IMR-90 (cell line): ENCODE measurements at regions not wholly inside any gene's neighbourhood (a gene's known extent, or its start where the extent isn't known, plus 50 kb on each side); places are given as distances from the start of the nearest gene placed in this dataset.

Experiments used
- ATAC-seq: fragments of 200-7000 bp; cut with Tn5 transposase; 2 replicates; pipeline ENCODE4 v1.9.1; 2020; ENCODE audit warnings: low read depth, mild to moderate bottlenecking, moderate library complexity
- BruUV-seq: library from RNA; stranded (reverse); fragments of 400-500 nt; replicated peaks from 2 replicates; lab custom pipeline; 2021; lab: Mats Ljungman, UMichigan
- CTCF ChIA-PET: fragments of 300-600 bp; formaldehyde crosslinking; extraction: SDS; loops from one replicate; lab custom pipeline; 2021; ENCODE audit warnings: antibody characterized with exemption; lab: Yijun Ruan, JAX
- POLR2A ChIA-PET: fragments of 300-600 bp; sonication (Branson Sonifier 250); formaldehyde crosslinking; loops from one replicate; lab custom pipeline; 2022; ENCODE audit warnings: antibody characterized with exemption; ENCODE audit not compliant: unreplicated experiment; lab: Charles Lee
- DNase-seq: peaks from one replicate; pipeline ENCODE4 v3.0.0; 2013
- H2AFZ ChIP-seq: replicated peaks from 2 replicates; pipeline ENCODE3; 2013; ENCODE audit warnings: low read length, mild to moderate bottlenecking; ENCODE audit not compliant: poor library complexity
- H2AK5ac ChIP-seq: 2 replicates; pipeline ENCODE4 v1.6.1; 2013; ENCODE audit warnings: low read depth, low read length, inconsistent platforms
- H2AK9ac ChIP-seq: replicated peaks from 2 replicates; pipeline ENCODE3; 2013; ENCODE audit warnings: mild to moderate bottlenecking, low read depth, low read length, moderate library complexity; ENCODE audit not compliant: poor library complexity
- H2BK120ac ChIP-seq: 2 replicates; pipeline ENCODE4 v1.6.1; 2013; ENCODE audit warnings: low read depth, low read length, inconsistent platforms
- H2BK15ac ChIP-seq: 3 replicates; pipeline ENCODE4 v1.6.1; 2013; ENCODE audit warnings: low read depth, low read length, inconsistent platforms
- H2BK20ac ChIP-seq: 2 replicates; pipeline ENCODE4 v1.6.1; 2013; ENCODE audit warnings: low read depth, mild to moderate bottlenecking, inconsistent platforms, low read length, moderate library complexity
- H2BK5ac ChIP-seq: 2 replicates; pipeline ENCODE4 v1.6.1; 2013; ENCODE audit warnings: mild to moderate bottlenecking, low read depth, low read length, inconsistent platforms; ENCODE audit not compliant: poor library complexity, severe bottlenecking
- H3K14ac ChIP-seq: replicated peaks from 2 replicates; pipeline ENCODE4 v1.6.1; 2013; ENCODE audit warnings: low read depth, low read length, inconsistent platforms
- H3K18ac ChIP-seq: 2 replicates; pipeline ENCODE4 v1.6.1; 2013; ENCODE audit warnings: low read depth, low read length, control low read depth
- H3K23ac ChIP-seq: 2 replicates; pipeline ENCODE4 v1.6.1; 2013; ENCODE audit warnings: low read depth, low read length, inconsistent platforms
- H3K27ac ChIP-seq: 2 replicates; pipeline ENCODE4 v1.5.1; 2013; ENCODE audit warnings: mild to moderate bottlenecking, control low read depth, low read length; ENCODE audit not compliant: insufficient read depth
- H3K27me3 ChIP-seq: 2 replicates; pipeline ENCODE4 v1.6.1; 2013; ENCODE audit warnings: low read length; ENCODE audit not compliant: control insufficient read depth, insufficient read depth
- H3K36me3 ChIP-seq: 2 replicates; pipeline ENCODE4 v1.6.1; 2013; ENCODE audit warnings: low read length, mixed read lengths; ENCODE audit not compliant: control insufficient read depth, insufficient read depth
- H3K4ac ChIP-seq: 2 replicates; pipeline ENCODE4 v1.6.1; 2013; ENCODE audit warnings: low read depth, low read length, inconsistent platforms
- H3K4me1 ChIP-seq: 2 replicates; pipeline ENCODE4 v1.6.1; 2013; ENCODE audit warnings: low read length, mixed read lengths; ENCODE audit not compliant: control insufficient read depth, insufficient read depth
- H3K4me2 ChIP-seq: 2 replicates; pipeline ENCODE4 v1.6.1; 2013; ENCODE audit warnings: low read depth, mild to moderate bottlenecking, control low read depth, low read length, moderate library complexity
- H3K4me3 ChIP-seq: 2 replicates; pipeline ENCODE4 v1.5.1; 2013; ENCODE audit warnings: low read depth, mild to moderate bottlenecking, control low read depth, low read length, moderate library complexity; ENCODE audit not compliant: insufficient read depth
- H3K56ac ChIP-seq: 2 replicates; pipeline ENCODE4 v1.6.1; 2013; ENCODE audit warnings: low read length, inconsistent platforms; ENCODE audit not compliant: insufficient read depth; ENCODE audit errors: extremely low read depth
- H3K79me1 ChIP-seq, 2 experiments: 2 replicates each; pipeline ENCODE4 v1.6.1; 2013; ENCODE audit warnings: low read length in 2 of 2, inconsistent platforms in 1 of 2, low read depth in 1 of 2
- H3K9ac ChIP-seq: 2 replicates; pipeline ENCODE4 v1.6.1; 2013; ENCODE audit warnings: low read depth, low read length, control low read depth
- H3K9me1 ChIP-seq: 2 replicates; pipeline ENCODE4 v1.6.1; 2013; ENCODE audit warnings: low read length, inconsistent platforms; ENCODE audit not compliant: insufficient read depth
- H3K9me3 ChIP-seq: 2 replicates; pipeline ENCODE4 v1.6.1; 2013; ENCODE audit warnings: low read length; ENCODE audit not compliant: control insufficient read depth, insufficient read depth
- H4K20me1 ChIP-seq: 2 replicates; pipeline ENCODE4 v1.6.1; 2013; ENCODE audit warnings: low read length, inconsistent platforms; ENCODE audit not compliant: insufficient read depth
- H4K5ac ChIP-seq: 2 replicates; pipeline ENCODE4 v1.6.1; 2013; ENCODE audit warnings: mild to moderate bottlenecking, low read depth, low read length, control low read depth
- H4K8ac ChIP-seq, 2 experiments: 2 replicates each; pipeline ENCODE4 v1.6.1; 2013; ENCODE audit warnings: low read depth in 2 of 2, low read length in 2 of 2, control low read depth in 1 of 2, inconsistent platforms in 1 of 2
- H4K91ac ChIP-seq: 2 replicates; pipeline ENCODE4 v1.6.1; 2013; ENCODE audit warnings: low read depth, low read length, inconsistent platforms; ENCODE audit not compliant: insufficient read depth
- BHLHE40 ChIP-seq: fragments of 150-350 bp; IDR thresholded peaks from 2 replicates; pipeline ENCODE4 v1.6.1; 2016; ENCODE audit warnings: mild to moderate bottlenecking, low read depth, low read length
- CEBPB ChIP-seq: IDR thresholded peaks from 2 replicates; pipeline ENCODE4 v1.6.1; 2012; ENCODE audit warnings: low read depth, low read length, improper control_type of control experiment
- CHD1 ChIP-seq: IDR thresholded peaks from 2 replicates; pipeline ENCODE4 v1.6.1; 2012; ENCODE audit warnings: low read depth, low read length, improper control_type of control experiment
- FOS ChIP-seq: fragments of 150-350 bp; IDR thresholded peaks from 2 replicates; pipeline ENCODE4 v1.6.1; 2016; ENCODE audit warnings: low read depth, low read length
- MXI1 ChIP-seq: IDR thresholded peaks from 2 replicates; pipeline ENCODE4 v1.6.1; 2012; ENCODE audit warnings: low read depth, mild to moderate bottlenecking, low read length, moderate library complexity, borderline replicate concordance
- NFE2L2 ChIP-seq: fragments of 150-350 bp; IDR thresholded peaks from 2 replicates; pipeline ENCODE4 v1.6.1; 2016; ENCODE audit warnings: low read depth, mild to moderate bottlenecking, low read length
- POLR2A ChIP-seq: IDR thresholded peaks from 2 replicates; pipeline ENCODE4 v1.6.1; 2012; ENCODE audit warnings: mild to moderate bottlenecking, low read depth, low read length
- RAD21 ChIP-seq: IDR thresholded peaks from 2 replicates; pipeline ENCODE4 v1.6.1; 2012; ENCODE audit warnings: low read length, improper control_type of control experiment
- RCOR1 ChIP-seq: IDR thresholded peaks from 2 replicates; pipeline ENCODE4 v1.6.1; 2012; ENCODE audit warnings: mild to moderate bottlenecking, low read length, improper control_type of control experiment; ENCODE audit not compliant: insufficient replicate concordance
- RFX5 ChIP-seq: IDR thresholded peaks from 2 replicates; pipeline ENCODE4 v1.8.0; 2012; ENCODE audit warnings: low read depth, mild to moderate bottlenecking, low read length, moderate library complexity
- SMC3 ChIP-seq: fragments of 150-350 bp; IDR thresholded peaks from 2 replicates; pipeline ENCODE4 v1.6.1; 2016; ENCODE audit warnings: low read depth, mild to moderate bottlenecking, antibody characterized with exemption, low read length, moderate library complexity
- WGBS, 2 experiments: methylation state at CpG; one replicate each; pipeline versions ENCODE4 v1.1.5 to v1.1.7; 2013; ENCODE audit warnings: missing lambda C conversion rate in 2 of 2; ENCODE audit not compliant: insufficient read length in 1 of 2; ENCODE audit errors: extremely low coverage in 2 of 2; 5-methylcytosine and 5-hydroxymethylcytosine counted together
- dilution Hi-C: fragments of 300-500 bp; cut with HindIII; formaldehyde crosslinking; loops from one replicate; pipeline ENCODE4 v1.14.3; 2018; ENCODE audit warnings: low sequenced_read_pairs; ENCODE audit not compliant: unreplicated experiment
- in situ Hi-C: fragments of 300-500 bp; cut with MboI; formaldehyde crosslinking; loops from 3 replicates; pipeline ENCODE4 v1.14.3; 2019; ENCODE audit warnings: low sequenced_read_pairs, inconsistent platforms, mixed read lengths
- intact Hi-C: fragments of 100-400 bp; cut with micrococcal nuclease; formaldehyde crosslinking; loops from 2 replicates; pipeline ENCODE4 v1.10.0; 2022
- TF ChIP-seq, protein P1 (sequence below): fragments of 150-350 bp; IDR thresholded peaks from 2 replicates; pipeline ENCODE4 v1.6.1; 2016; ENCODE audit warnings: low read depth, mild to moderate bottlenecking, low read length, moderate library complexity, borderline replicate concordance
- TF ChIP-seq, protein P2 (sequence below): conservative IDR thresholded peaks from 2 replicates; pipeline ENCODE4 v1.5.1; 2012; ENCODE audit warnings: mild to moderate bottlenecking, low read depth, low read length, improper control_type of control experiment

DNA sequence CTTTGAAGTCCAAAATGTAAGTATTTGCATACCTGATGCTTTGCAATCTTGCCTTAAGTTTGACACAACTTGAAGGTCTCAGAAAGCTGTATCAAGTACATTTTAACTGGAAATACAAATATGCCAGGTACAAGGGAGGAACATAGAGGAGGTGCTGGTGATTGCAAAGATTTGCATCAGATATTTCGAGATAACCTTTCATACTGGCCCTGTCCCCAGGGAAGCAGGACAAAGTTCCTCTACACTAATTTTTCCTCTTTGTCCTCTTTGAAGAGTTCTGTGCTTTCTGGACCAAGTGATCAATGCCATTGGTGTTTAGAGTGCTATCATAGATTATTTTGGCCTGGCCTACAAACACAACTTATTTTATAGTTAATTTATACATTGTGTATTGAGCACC is 686.1 kb downstream of the HACE1 start:
- H3K4me3 ChIP-seq, result no peak overlapping the region
- no peak overlapping the region for H3K9ac ChIP-seq
- no peaks in the 10 kb centered on the region for H3K9me1 ChIP-seq
- H4K91ac ChIP-seq, result no peak overlapping the region
- no peak overlapping the region for H3K4ac ChIP-seq
- H3K23ac ChIP-seq, result no peak overlapping the region
- no peak overlapping the region for H2AFZ ChIP-seq
- H3K27ac ChIP-seq, result no peak overlapping the region
- intact Hi-C loops (no loop called here), dilution Hi-C loops (no loop called here), in situ Hi-C loops (no loop called here)
- no peak overlapping the region for H2AK9ac ChIP-seq
- no peak for TF ChIP-seq MXI1
- TF ChIP-seq, protein P1, sequence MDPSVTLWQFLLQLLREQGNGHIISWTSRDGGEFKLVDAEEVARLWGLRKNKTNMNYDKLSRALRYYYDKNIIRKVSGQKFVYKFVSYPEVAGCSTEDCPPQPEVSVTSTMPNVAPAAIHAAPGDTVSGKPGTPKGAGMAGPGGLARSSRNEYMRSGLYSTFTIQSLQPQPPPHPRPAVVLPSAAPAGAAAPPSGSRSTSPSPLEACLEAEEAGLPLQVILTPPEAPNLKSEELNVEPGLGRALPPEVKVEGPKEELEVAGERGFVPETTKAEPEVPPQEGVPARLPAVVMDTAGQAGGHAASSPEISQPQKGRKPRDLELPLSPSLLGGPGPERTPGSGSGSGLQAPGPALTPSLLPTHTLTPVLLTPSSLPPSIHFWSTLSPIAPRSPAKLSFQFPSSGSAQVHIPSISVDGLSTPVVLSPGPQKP, result no peak
- TF ChIP-seq CHD1, result no peak
- TF ChIP-seq, protein P2, sequence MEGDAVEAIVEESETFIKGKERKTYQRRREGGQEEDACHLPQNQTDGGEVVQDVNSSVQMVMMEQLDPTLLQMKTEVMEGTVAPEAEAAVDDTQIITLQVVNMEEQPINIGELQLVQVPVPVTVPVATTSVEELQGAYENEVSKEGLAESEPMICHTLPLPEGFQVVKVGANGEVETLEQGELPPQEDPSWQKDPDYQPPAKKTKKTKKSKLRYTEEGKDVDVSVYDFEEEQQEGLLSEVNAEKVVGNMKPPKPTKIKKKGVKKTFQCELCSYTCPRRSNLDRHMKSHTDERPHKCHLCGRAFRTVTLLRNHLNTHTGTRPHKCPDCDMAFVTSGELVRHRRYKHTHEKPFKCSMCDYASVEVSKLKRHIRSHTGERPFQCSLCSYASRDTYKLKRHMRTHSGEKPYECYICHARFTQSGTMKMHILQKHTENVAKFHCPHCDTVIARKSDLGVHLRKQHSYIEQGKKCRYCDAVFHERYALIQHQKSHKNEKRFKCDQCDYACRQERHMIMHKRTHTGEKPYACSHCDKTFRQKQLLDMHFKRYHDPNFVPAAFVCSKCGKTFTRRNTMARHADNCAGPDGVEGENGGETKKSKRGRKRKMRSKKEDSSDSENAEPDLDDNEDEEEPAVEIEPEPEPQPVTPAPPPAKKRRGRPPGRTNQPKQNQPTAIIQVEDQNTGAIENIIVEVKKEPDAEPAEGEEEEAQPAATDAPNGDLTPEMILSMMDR, result no peak
- no peak for TF ChIP-seq CEBPB
- no peak for TF ChIP-seq NFE2L2
- no peak for TF ChIP-seq RCOR1
- TF ChIP-seq SMC3, result no peak
- TF ChIP-seq RAD21, result no peak
- TF ChIP-seq FOS, result no peak
- no peak for TF ChIP-seq POLR2A
- no peak for TF ChIP-seq BHLHE40
- TF ChIP-seq RFX5, result no peak
- ATAC-seq (no peak), DNase-seq (no peak)
- H3K56ac ChIP-seq, result no peak overlapping the region
- no peak overlapping the region for H4K8ac ChIP-seq
- H4K5ac ChIP-seq, result no peak overlapping the region
- H3K4me1 ChIP-seq, result no peaks in the 10 kb centered on the region
- H4K20me1 ChIP-seq, result no peaks in the 10 kb centered on the region
- H3K36me3 ChIP-seq, result no peaks in the 10 kb centered on the region
- ChIA-PET CTCF (no interaction called here), POLR2A (no interaction called here)
- no peaks in the 10 kb centered on the region for H3K27me3 ChIP-seq
- no peak overlapping the region for H2BK5ac ChIP-seq
- 0% methylated on average over 1 of the region's 1 CpG; no CpG with 5 or more reads in 1 of the 2 experiments for WGBS, 2 experiments
- H3K4me2 ChIP-seq, result no peak overlapping the region
- H2AK5ac ChIP-seq, result no peak overlapping the region
- no peak overlapping the region for H2BK20ac ChIP-seq
- no peak overlapping the region for H2BK120ac ChIP-seq
- no TSS peak for BruUV-seq
- H3K9me3 ChIP-seq, result no peaks in the 10 kb centered on the region; the same call in 1 of the 2 replicates
- H2BK15ac ChIP-seq, result no peak overlapping the region
- no peak overlapping the region for H3K18ac ChIP-seq
- no peaks in the 10 kb centered on the region for H3K79me1 ChIP-seq
- H3K14ac ChIP-seq, result no peak overlapping the region
